ENCODE measurements at regions not wholly inside any gene's neighbourhood (a gene's known extent, or its start where the extent isn't known, plus 50 kb on each side); places are given as distances from the start of the nearest gene placed in this dataset.
"Not testable (repeated sequence)": the region's sequence is repeated elsewhere in the genome, so short reads cannot be mapped to it uniquely, and the experiment has no call there.

GRCh38 chr2:101645886-101646285, 51.6 kb upstream of the MAP4K4 start:
- in situ Hi-C loops (cut with HindIII; ENCODE audit: low sequenced_read_pairs): not testable (repeated sequence)

- in situ Hi-C loops (cut with HindIII; ENCODE audit: low sequenced_read_pairs): no loop called here
Measured at GRCh38 chr2:101644842-101645383, 52.6 kb upstream of the MAP4K4 start.

DNA sequence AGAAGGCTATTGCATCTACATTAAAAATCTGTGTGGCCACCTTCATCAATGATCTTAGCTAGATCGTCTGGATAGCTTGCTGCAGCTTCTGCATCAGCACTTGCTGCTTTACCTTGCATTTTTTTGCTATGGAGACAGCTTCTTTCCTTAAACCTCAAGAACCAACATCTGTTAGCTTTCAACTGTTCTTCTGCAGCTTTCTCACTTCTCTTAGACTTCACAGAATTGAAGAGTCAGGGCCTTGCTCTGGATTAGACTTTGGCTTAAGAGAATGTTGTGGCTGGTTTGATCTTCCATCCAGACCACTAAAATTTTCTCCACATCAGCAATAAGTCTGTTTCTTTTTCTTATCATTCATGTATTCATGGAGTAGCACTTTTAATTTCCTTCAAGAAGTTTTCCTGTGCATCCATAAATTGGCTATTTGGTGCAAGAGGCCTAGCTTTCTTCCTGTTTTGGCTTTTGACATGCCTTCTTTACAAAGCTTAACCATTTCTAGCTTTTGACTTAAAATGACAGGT, 54.4 kb upstream of the MAP4K4 start:
- in situ Hi-C loops (cut with HindIII; ENCODE audit: low sequenced_read_pairs): no loop called here

GRCh38 chr2:101638817-101639605, 58.5 kb upstream of the MAP4K4 start:
- in situ Hi-C loops (cut with HindIII; ENCODE audit: low sequenced_read_pairs): no loop called here

- in situ Hi-C loops (cut with HindIII; ENCODE audit: low sequenced_read_pairs): no loop called here
Measured at GRCh38 chr2:101638181-101638711, 59.3 kb upstream of the MAP4K4 start.

- in situ Hi-C loops (cut with HindIII; ENCODE audit: low sequenced_read_pairs): loop anchor here (5.0 kb wide), 1 partner anchor 37 kb away; no protein-coding TSS in a partner anchor
Measured at GRCh38 chr2:101630224-101630949, 67.1 kb upstream of the MAP4K4 start.

- in situ Hi-C loops (cut with HindIII; ENCODE audit: low sequenced_read_pairs): no loop called here
Measured at GRCh38 chr2:101628030-101628392, 69.5 kb upstream of the MAP4K4 start.

DNA sequence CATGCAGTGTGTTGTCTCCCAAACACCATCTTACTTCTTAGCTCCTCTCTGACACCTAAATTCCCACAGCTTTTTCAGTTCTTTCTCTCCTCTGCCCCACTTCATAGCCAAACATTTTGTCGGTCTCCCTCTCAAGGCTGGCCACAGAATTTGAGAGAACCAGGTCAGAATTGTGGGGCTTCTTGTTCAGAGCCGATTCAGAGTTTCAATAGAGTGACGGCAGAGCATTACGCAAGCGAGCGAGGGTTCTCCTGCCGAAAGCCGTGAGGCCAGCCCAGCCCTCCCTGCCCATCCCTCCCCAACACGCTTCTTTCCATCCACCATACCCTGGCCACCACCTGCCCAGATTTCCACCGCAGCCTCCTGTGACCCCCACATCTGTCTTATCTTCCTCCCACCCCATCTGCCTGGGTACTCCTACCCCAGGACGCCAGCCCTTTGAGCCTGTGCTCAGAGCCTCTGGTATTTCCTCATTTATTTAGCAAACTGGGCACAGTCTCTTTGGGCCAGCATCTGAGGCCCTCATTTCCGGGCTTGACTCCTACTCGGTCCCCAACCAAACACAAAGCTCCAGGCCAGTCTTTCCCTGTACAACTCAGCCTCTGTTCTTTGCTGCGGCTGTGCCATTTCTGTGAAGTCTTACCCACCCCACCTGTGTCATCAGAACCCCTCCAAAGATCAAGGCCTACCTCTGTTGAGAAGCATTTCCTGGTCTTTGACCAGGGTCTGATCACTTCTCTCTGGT, 70.0 kb upstream of the MAP4K4 start:
- in situ Hi-C loops (cut with HindIII; ENCODE audit: low sequenced_read_pairs): no loop called here

DNA sequence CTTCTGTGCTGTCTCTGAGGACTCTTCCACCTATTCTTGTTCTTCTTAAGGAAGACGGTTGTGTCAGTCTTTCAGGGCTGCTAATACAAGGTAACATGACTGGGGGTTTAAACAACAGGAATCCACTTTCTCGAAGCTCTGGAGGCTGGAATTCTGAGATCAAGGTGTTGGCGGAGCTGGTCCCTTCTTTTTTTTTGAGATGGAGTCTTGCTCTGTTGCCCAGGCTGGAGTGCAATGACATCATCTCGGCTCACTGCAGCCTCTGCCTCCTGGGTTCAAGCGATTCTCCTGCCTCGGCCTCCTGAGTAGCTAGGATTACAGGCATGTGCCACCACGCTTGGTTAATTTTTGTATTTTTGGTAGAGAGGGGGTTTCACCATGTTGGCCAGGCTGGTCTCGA, 71.7 kb upstream of the MAP4K4 start:
- in situ Hi-C loops (cut with HindIII; ENCODE audit: low sequenced_read_pairs): not testable (repeated sequence)

GRCh38 chr2:101625387-101625786, 72.1 kb upstream of the MAP4K4 start:
- in situ Hi-C loops (cut with HindIII; ENCODE audit: low sequenced_read_pairs): no loop called here

GRCh38 chr2:101624706-101625332, 72.7 kb upstream of the MAP4K4 start:
- in situ Hi-C loops (cut with HindIII; ENCODE audit: low sequenced_read_pairs): no loop called here

GRCh38 chr2:101623031-101623521, 74.4 kb upstream of the MAP4K4 start:
- in situ Hi-C loops (cut with HindIII; ENCODE audit: low sequenced_read_pairs): no loop called here

- in situ Hi-C loops (cut with HindIII; ENCODE audit: low sequenced_read_pairs): no loop called here
Measured at GRCh38 chr2:101622210-101623030, 75.1 kb upstream of the MAP4K4 start.

DNA sequence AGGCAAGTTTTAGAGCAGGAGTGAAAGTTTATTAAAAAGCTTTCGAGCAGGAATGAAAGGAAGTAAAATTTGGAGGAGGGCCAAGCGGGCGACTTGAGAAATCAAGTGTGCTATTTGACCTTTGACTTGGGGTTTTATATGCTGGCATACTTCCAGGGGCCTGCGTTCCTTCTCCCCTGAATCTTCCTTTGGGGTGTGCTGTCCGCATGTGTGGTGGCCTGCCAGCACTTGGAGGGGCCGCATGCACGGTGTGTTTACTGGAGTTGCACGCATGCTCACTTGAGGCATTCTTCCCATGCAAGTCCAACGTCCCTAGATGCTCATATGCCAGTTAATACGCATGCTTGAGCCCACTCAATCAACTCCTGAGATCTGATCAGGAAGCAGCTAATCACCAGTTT, 78.3 kb upstream of the MAP4K4 start:
- in situ Hi-C loops (cut with HindIII; ENCODE audit: low sequenced_read_pairs): no loop called here

- in situ Hi-C loops (cut with HindIII; ENCODE audit: low sequenced_read_pairs): no loop called here
Measured at GRCh38 chr2:101617796-101618195, 79.7 kb upstream of the MAP4K4 start.

GRCh38 chr2:101617188-101617587, 80.3 kb upstream of the MAP4K4 start:
- in situ Hi-C loops (cut with HindIII; ENCODE audit: low sequenced_read_pairs): no loop called here

DNA sequence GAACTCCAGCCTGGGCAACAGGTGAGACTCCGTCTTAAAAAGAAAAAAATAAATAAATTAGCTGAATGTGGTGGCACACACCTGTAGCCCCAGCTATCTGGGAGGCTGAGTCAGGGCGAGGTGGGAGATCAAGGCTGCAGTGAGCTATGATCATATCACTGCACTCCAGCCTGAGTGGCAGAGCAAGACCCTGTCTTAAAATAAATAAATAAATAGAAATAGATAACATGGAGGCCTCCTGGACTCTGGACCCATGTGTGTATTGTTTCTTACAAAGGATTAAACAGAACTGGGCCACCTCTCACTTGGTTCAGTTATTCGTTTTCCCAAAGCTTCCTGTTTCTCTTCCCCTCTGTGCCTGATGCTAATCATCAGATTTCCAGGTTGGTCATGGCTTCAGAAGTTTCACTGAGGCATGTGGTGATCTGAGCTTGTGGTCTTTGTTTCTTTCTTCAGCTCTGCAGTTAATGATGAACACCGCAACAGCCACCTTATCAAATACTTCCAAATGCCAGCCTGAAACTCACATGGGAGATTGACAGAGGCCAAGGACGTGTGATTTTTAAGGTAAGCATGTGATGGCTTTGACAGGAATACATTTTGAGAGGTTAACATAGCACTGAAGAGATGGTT, 83.3 kb upstream of the MAP4K4 start:
- in situ Hi-C loops (cut with HindIII; ENCODE audit: low sequenced_read_pairs): no loop called here

- in situ Hi-C loops (cut with HindIII; ENCODE audit: low sequenced_read_pairs): no loop called here
Measured at GRCh38 chr2:101613056-101613704, 84.3 kb upstream of the MAP4K4 start.
